Progenitor cell of endocrine pancreas (in vitro differentiated cells): ENCODE measurements at regions not wholly inside any gene's neighbourhood (a gene's known extent, or its start where the extent isn't known, plus 50 kb on each side); places are given as distances from the start of the nearest gene placed in this dataset.

ENCODE experiments used
- DNase-seq: peaks from one replicate; pipeline ENCODE4 v3.0.0; 2021; ENCODE audit warnings: low spot score; ENCODE audit not compliant: unreplicated experiment
- H3K27ac Mint-ChIP-seq: 2 replicates; pipeline ENCODE4 v1.8.0; 2021; ENCODE audit warnings: mild to moderate bottlenecking, moderate library complexity, mixed read lengths
- H3K27me3 Mint-ChIP-seq: 2 replicates; pipeline ENCODE4 v1.8.0; 2021; ENCODE audit warnings: mixed read lengths
- H3K36me3 Mint-ChIP-seq: 2 replicates; pipeline ENCODE4 v1.8.0; 2022; ENCODE audit warnings: mixed read lengths; ENCODE audit not compliant: insufficient read depth
- H3K4me1 Mint-ChIP-seq: 2 replicates; pipeline ENCODE4 v1.8.0; 2021; ENCODE audit warnings: low read depth, mixed read lengths
- H3K4me3 Mint-ChIP-seq: 2 replicates; pipeline ENCODE4 v1.8.0; 2021; ENCODE audit warnings: low read depth, mild to moderate bottlenecking, moderate library complexity, mixed read lengths
- H3K9me3 Mint-ChIP-seq: 2 replicates; pipeline ENCODE4 v1.8.0; 2021; ENCODE audit warnings: low read depth, mixed read lengths
- CTCF ChIP-seq: fragments of 200-600 bp; sonication (generic); IDR thresholded peaks from one replicate; pipeline ENCODE4 v1.5.0; 2021; ENCODE audit warnings: antibody characterized with exemption, mild to moderate bottlenecking; ENCODE audit not compliant: unreplicated experiment

- H3K27ac Mint-ChIP-seq: no peak overlapping the region
- H3K9me3 Mint-ChIP-seq: no peaks in the 10 kb centered on the region
- DNase-seq: no peak
- H3K4me1 Mint-ChIP-seq: no peaks in the 10 kb centered on the region
- no peak overlapping the region for H3K4me3 Mint-ChIP-seq
- no peaks in the 10 kb centered on the region for H3K27me3 Mint-ChIP-seq
- H3K36me3 Mint-ChIP-seq: no peaks in the 10 kb centered on the region
- no peak for TF ChIP-seq CTCF
These were observed 300.3 kb upstream of the CCDC54 start for GRCh38 chr3:107076946-107077345.

- no peaks in the 10 kb centered on the region for H3K9me3 Mint-ChIP-seq
- H3K4me1 Mint-ChIP-seq: no peaks in the 10 kb centered on the region
- TF ChIP-seq CTCF: no peak
- H3K27me3 Mint-ChIP-seq: no peaks in the 10 kb centered on the region
- H3K36me3 Mint-ChIP-seq: no peaks in the 10 kb centered on the region
- no peak overlapping the region for H3K4me3 Mint-ChIP-seq
- no peak overlapping the region for H3K27ac Mint-ChIP-seq
- no peak for DNase-seq
These were observed 299.8 kb upstream of the CCDC54 start for GRCh38 chr3:107077391-107077790.

GRCh38 chr3:107082527-107082926 lies 294.7 kb upstream of the CCDC54 start:
- Mint-ChIP-seq H3K4me3 (no peak overlapping the region), H3K27me3 (no peaks in the 10 kb centered on the region), H3K4me1 (no peaks in the 10 kb centered on the region), H3K27ac (no peak overlapping the region), H3K9me3 (no peaks in the 10 kb centered on the region), H3K36me3 (no peaks in the 10 kb centered on the region)
- TF ChIP-seq CTCF: no peak
- DNase-seq: no peak

GRCh38 chr3:107085261-107085660 lies 292.0 kb upstream of the CCDC54 start:
- TF ChIP-seq CTCF: no peak
- DNase-seq: no peak
- Mint-ChIP-seq H3K27ac (no peak overlapping the region), H3K27me3 (no peaks in the 10 kb centered on the region), H3K4me3 (no peak overlapping the region), H3K9me3 (no peaks in the 10 kb centered on the region), H3K4me1 (no peaks in the 10 kb centered on the region), H3K36me3 (no peaks in the 10 kb centered on the region)

GRCh38 chr3:107092121-107092520 lies 285.1 kb upstream of the CCDC54 start:
- Mint-ChIP-seq H3K36me3 (no peaks in the 10 kb centered on the region), H3K27me3 (no peaks in the 10 kb centered on the region), H3K4me1 (no peaks in the 10 kb centered on the region), H3K9me3 (no peaks in the 10 kb centered on the region), H3K27ac (no peak overlapping the region), H3K4me3 (no peak overlapping the region)
- no peak for DNase-seq
- TF ChIP-seq CTCF: no peak
